ENCODE measurements at regions not wholly inside any gene's neighbourhood (a gene's known extent, or its start where the extent isn't known, plus 50 kb on each side); places are given as distances from the start of the nearest gene placed in this dataset. TPM values are rescaled to one million over a fixed set of nuclear protein-coding genes. Genes with fewer than 3 reads are reported as not detected.

GRCh38 chr9:13053504-13053903 is 226.0 kb downstream of the MPDZ start:
- no peak overlapping the region for H3K4me3 ChIP-seq
- Mint-ChIP-seq H3K4me1 (peaks cover 16% of the 10 kb centered on the region), H3K4me3 (no peak overlapping the region), H3K9me3 (peaks cover 3% of the 10 kb centered on the region), H3K27me3 (ENCODE audit: insufficient read depth, low read depth) (peaks cover 3% of the 10 kb centered on the region), H3K36me3 (no peaks in the 10 kb centered on the region), H3K27ac (no peak overlapping the region)
- H3K79me2 ChIP-seq (ENCODE audit: low read depth), result no peaks in the 10 kb centered on the region
- H3K9me3 ChIP-seq (ENCODE audit: low read depth), result no peaks in the 10 kb centered on the region
- H3K4me2 ChIP-seq, result no peak overlapping the region
- no peak for DNase-seq (ENCODE audit: low spot score)
- H3K27me3 ChIP-seq, result no peaks in the 10 kb centered on the region
- H3K4me1 ChIP-seq, result no peaks in the 10 kb centered on the region
- H4K20me1 ChIP-seq (ENCODE audit: low read depth), result no peaks in the 10 kb centered on the region
- TF ChIP-seq CTCF (IDR thresholded peaks at IDR 0.05) (no peak), EZH2 (IDR thresholded peaks at IDR 0.05) (no peak), EZH2phosphoT487 (IDR thresholded peaks at IDR 0.05) (no peak)
- no peaks in the 10 kb centered on the region for H3K36me3 ChIP-seq
- H3K9ac ChIP-seq, result no peak overlapping the region
- no peaks in the 10 kb centered on the region for H3F3A ChIP-seq (ENCODE audit: low read depth)
- no peak overlapping the region for H3K27ac ChIP-seq
- H2AFZ ChIP-seq (replicated peaks), result no peak overlapping the region

- H2AFZ ChIP-seq (replicated peaks), result no peak overlapping the region
- H3K9me3 ChIP-seq (ENCODE audit: low read depth), result no peaks in the 10 kb centered on the region
- Mint-ChIP-seq H3K36me3 (no peaks in the 10 kb centered on the region), H3K27ac (no peak overlapping the region), H3K4me3 (no peak overlapping the region), H3K4me1 (peaks cover 7% of the 10 kb centered on the region), H3K9me3 (peaks cover 3% of the 10 kb centered on the region), H3K27me3 (ENCODE audit: insufficient read depth, low read depth) (peaks cover 3% of the 10 kb centered on the region)
- no peak overlapping the region for H3K27ac ChIP-seq
- no peak overlapping the region for H3K4me2 ChIP-seq
- H3K36me3 ChIP-seq, result no peaks in the 10 kb centered on the region
- H3K27me3 ChIP-seq, result no peaks in the 10 kb centered on the region
- H3K79me2 ChIP-seq (ENCODE audit: low read depth), result no peaks in the 10 kb centered on the region
- no peak for TF ChIP-seq EZH2phosphoT487 (IDR thresholded peaks at IDR 0.05)
- no peak for TF ChIP-seq EZH2 (IDR thresholded peaks at IDR 0.05)
- TF ChIP-seq CTCF (IDR thresholded peaks at IDR 0.05), result no peak
- H3F3A ChIP-seq (ENCODE audit: low read depth), result no peaks in the 10 kb centered on the region
- no peaks in the 10 kb centered on the region for H3K4me1 ChIP-seq
- H4K20me1 ChIP-seq (ENCODE audit: low read depth), result no peaks in the 10 kb centered on the region
- no peak overlapping the region for H3K4me3 ChIP-seq
- H3K9ac ChIP-seq, result no peak overlapping the region
- no peak for DNase-seq (ENCODE audit: low spot score)
These were observed 225.1 kb downstream of the MPDZ start for GRCh38 chr9:13054389-13054788.

Small RNA genes in the stretch of these regions (small RNA-seq; reads per million reads assigned to genes)
- gene RF00019, result not detected
